ENCODE measurements at regions not wholly inside any gene's neighbourhood (a gene's known extent, or its start where the extent isn't known, plus 50 kb on each side); places are given as distances from the start of the nearest gene placed in this dataset.
A peak's percentile ranks its signal among the peaks of the same experiment; 100 is the strongest.

DNA sequence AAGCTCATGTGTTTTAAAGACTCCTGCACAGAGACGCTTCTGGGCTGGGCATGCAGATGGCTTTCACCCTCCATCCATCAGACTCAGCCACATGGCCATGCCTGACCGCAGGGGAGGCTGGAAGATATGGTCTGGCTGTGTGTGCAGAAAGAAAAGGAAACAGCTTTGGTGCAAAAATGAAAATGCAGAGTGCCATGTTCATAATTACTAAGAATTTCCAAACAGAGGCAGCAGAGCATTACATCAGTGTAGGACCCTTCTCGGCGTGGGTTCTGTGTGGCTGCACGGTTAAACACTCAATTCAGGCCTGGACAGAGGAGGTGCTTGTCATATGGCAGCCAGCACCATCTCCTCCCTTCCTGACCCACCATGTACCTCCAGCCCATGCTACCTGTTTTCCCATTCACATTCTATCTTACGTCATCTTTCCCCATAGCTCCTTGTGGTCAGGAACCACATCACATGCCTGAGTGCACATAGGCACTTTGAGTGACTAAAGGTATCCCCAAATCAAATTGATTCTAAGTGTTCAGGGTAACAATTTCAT lies 200.3 kb upstream of the ID2 start:
- intact Hi-C loops (cut with DNase I): no loop called here
- peaks cover 16 to 17% of the 10 kb centered on the region in 2 donors for H3K4me1 ChIP-seq
- H3K36me3 ChIP-seq: no peaks in the 10 kb centered on the region
- DNase-seq: no peak
- H3K4me3 ChIP-seq (replicated peaks in 1 of 3): no peak overlapping the region
- no peak for TF ChIP-seq POLR2A (IDR thresholded peaks at IDR 0.05)
- TF ChIP-seq, protein P1, sequence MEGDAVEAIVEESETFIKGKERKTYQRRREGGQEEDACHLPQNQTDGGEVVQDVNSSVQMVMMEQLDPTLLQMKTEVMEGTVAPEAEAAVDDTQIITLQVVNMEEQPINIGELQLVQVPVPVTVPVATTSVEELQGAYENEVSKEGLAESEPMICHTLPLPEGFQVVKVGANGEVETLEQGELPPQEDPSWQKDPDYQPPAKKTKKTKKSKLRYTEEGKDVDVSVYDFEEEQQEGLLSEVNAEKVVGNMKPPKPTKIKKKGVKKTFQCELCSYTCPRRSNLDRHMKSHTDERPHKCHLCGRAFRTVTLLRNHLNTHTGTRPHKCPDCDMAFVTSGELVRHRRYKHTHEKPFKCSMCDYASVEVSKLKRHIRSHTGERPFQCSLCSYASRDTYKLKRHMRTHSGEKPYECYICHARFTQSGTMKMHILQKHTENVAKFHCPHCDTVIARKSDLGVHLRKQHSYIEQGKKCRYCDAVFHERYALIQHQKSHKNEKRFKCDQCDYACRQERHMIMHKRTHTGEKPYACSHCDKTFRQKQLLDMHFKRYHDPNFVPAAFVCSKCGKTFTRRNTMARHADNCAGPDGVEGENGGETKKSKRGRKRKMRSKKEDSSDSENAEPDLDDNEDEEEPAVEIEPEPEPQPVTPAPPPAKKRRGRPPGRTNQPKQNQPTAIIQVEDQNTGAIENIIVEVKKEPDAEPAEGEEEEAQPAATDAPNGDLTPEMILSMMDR (IDR thresholded peaks at IDR 0.05): peak in 1 of 6 experiments; percentile 9
- WGBS, 2 donors: 82% methylated on average over 6 of the region's 6 CpGs
- no peak overlapping the region for H3K27ac ChIP-seq
- no peaks in the 10 kb centered on the region for H3K27me3 ChIP-seq
- H3K9me3 ChIP-seq: no peaks in the 10 kb centered on the region

DNA sequence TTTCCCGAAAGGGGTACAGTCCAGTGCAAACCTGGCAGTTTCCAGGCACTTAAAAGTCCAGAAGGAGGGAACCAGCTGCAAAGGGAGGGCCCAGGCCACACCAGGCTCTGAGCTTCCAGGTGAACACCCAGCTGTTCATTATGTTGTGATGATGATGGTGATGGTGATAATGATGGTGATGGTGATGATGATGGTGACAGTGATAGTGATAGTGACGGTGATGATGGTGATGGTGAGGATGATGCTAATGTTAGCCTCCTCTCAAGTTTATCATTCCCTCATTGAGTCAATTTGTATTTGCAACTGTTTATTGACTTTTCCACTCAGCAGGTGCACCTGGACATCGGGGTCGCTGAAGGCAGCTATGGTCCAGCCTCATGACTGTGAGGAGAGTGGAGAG lies 199.4 kb upstream of the ID2 start:
- DNase-seq: no peak
- TF ChIP-seq POLR2A (IDR thresholded peaks at IDR 0.05): no peak
- TF ChIP-seq, protein P1 (IDR thresholded peaks at IDR 0.05): no peak
- H3K27ac ChIP-seq: no peak overlapping the region
- no peak overlapping the region for H3K4me3 ChIP-seq (replicated peaks in 1 of 3)
- H3K27me3 ChIP-seq: no peaks in the 10 kb centered on the region
- peaks cover 10 to 11% of the 10 kb centered on the region in 2 donors for H3K4me1 ChIP-seq
- no peaks in the 10 kb centered on the region for H3K36me3 ChIP-seq
- intact Hi-C loops (cut with DNase I): no loop called here
- WGBS, 2 donors: 93 to 96% methylated on average over 4 of the region's 4 CpGs
- no peaks in the 10 kb centered on the region for H3K9me3 ChIP-seq

DNA sequence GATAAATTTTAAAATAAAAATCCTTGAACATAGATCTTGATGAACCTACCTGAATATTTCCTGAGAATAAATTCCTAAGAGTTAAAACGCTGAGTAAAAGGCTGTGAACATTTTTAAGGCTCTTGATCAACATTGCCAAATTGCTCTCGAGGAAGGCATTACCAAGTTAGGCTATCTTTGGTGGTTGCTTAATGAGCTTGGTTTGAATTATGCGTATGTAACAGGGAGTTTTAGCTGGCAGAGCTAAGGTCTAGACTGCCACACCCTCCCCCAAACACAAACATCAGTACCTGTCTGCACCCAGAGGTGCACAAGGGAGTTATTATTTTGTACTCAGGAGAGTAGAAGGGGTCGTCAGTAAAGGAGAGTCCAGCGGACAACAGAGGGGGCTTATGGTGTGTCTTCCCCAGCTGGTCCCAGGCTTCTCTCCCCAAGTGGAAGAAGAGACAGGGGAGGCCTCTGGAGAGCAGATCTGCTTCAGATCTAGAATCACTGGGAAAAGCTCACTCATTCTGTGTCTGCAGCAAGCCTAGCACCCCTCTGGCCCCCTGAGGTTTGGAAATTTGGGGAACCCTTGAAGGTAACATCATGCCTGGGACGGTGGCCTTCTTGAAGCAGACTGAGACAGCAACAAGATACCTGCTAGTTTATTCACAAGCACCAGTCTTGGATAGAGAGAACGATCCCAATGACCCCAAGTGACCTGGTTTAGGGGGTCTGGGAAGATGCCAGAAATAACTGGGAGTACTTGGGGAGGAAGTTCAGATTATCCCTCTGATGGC lies 197.2 kb upstream of the ID2 start:
- no peak for DNase-seq

DNA sequence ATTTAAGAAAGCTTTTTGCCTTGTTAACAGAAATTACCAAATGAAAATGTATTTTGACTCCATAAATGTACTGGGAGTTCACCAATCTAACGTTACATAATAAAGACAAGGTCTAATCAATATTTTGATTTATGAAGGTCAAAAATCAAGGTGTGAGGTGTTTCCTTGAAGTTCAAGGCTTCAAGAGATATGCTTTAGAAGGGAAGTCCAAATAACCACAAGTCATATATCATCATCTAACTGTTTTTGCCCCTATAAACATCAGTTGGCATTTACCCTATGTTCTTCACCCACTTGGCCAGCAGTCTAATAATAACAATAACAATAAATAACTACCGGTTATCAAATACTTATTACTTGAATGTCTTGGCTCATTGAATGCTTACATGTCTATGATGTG lies 196.1 kb upstream of the ID2 start:
- no peak overlapping the region for H3K27ac ChIP-seq
- TF ChIP-seq POLR2A (IDR thresholded peaks at IDR 0.05): no peak
- TF ChIP-seq, protein P1 (IDR thresholded peaks at IDR 0.05): no peak
- no peaks in the 10 kb centered on the region for H3K9me3 ChIP-seq
- H3K27me3 ChIP-seq: no peaks in the 10 kb centered on the region
- 91 to 93% methylated on average over 2 of the region's 2 CpGs for WGBS, 2 donors
- H3K4me1 ChIP-seq: no peaks in the 10 kb centered on the region
- DNase-seq: no peak
- no peaks in the 10 kb centered on the region for H3K36me3 ChIP-seq
- intact Hi-C loops (cut with DNase I): no loop called here
- no peak overlapping the region for H3K4me3 ChIP-seq (replicated peaks in 1 of 3)

More for the DNA sequence above, 197.2 kb upstream of the ID2 start:
- intact Hi-C loops (cut with DNase I): no loop called here
- no peaks in the 10 kb centered on the region for H3K27me3 ChIP-seq
- H3K4me1 ChIP-seq: no peaks in the 10 kb centered on the region
- no peaks in the 10 kb centered on the region for H3K9me3 ChIP-seq
- H3K27ac ChIP-seq: no peak overlapping the region
- TF ChIP-seq, protein P1 (IDR thresholded peaks at IDR 0.05): no peak
- TF ChIP-seq POLR2A (IDR thresholded peaks at IDR 0.05): no peak
- no peak overlapping the region for H3K4me3 ChIP-seq (replicated peaks in 1 of 3)
- no peaks in the 10 kb centered on the region for H3K36me3 ChIP-seq
- 91 to 94% methylated on average over 7 of the region's 7 CpGs for whole genome bisulfite sequencing, 2 donors

DNA sequence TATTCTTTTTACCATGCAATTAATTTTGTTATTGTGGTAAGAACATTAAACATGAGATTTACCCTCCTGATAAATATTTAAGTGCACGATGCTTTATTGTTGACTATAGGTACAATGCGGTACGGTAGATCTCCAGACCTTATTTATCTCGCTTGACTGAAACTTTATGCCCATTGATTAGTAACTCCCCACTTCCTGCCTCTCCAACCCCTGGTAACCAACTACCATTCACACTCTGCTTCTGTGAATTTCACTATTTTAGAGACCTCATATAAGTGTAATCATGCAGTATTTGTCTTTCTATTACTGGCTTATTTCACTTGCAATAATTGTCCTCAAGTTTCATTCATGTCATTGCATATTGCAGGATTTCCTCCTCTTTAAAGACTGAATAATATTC lies 195.7 kb upstream of the ID2 start:
- H3K4me3 ChIP-seq (replicated peaks in 1 of 3): no peak overlapping the region
- H3K27ac ChIP-seq: no peak overlapping the region
- DNase-seq: no peak
- no peaks in the 10 kb centered on the region for H3K4me1 ChIP-seq
- 94 to 99% methylated on average over 4 of the region's 4 CpGs for WGBS, 2 donors
- H3K36me3 ChIP-seq: no peaks in the 10 kb centered on the region
- H3K27me3 ChIP-seq: no peaks in the 10 kb centered on the region
- no peak for TF ChIP-seq POLR2A (IDR thresholded peaks at IDR 0.05)
- TF ChIP-seq, protein P1 (IDR thresholded peaks at IDR 0.05): no peak
- intact Hi-C loops (cut with DNase I): no loop called here
- H3K9me3 ChIP-seq: no peaks in the 10 kb centered on the region
